GM19035 (cell line): ENCODE measurements at regions not wholly inside any gene's neighbourhood (a gene's known extent, or its start where the extent isn't known, plus 50 kb on each side); places are given as distances from the start of the nearest gene placed in this dataset.
"Not testable (repeated sequence)": the region's sequence is repeated elsewhere in the genome, so short reads cannot be mapped to it uniquely, and the experiment has no call there.

Source experiments
- ATAC-seq: cut with Tn5 transposase; IDR thresholded peaks from one replicate; pipeline ENCODE4 v1.9.1; 2021; ENCODE audit not compliant: unreplicated experiment

DNA sequence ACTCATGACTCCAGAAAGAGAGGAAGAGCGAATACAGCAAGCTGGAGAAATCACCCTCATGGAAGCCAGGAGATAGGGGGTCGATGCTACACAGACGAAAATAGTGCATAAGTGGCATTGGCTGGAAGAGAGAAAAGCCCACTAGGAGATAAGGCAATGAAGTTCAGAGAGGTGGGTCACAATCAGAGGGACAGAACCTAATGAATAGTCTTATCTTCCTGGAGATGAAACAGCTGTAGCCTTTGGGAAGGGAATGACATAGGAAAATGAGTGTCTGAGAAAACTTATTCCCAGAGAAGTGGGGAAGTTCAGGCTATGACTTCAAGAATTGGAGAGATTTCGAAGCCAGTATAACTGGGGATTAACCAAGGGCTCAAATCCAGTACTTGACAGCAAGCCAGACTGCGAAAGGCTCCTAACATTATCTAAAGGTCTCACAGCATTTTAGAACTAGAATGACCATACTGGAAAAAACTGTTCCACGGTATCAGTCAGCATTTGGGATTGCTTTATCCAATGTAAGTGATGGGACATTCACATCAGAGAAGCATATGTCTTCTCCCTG, 211.1 kb downstream of the ZNF365 start:
- no peak for ATAC-seq

DNA sequence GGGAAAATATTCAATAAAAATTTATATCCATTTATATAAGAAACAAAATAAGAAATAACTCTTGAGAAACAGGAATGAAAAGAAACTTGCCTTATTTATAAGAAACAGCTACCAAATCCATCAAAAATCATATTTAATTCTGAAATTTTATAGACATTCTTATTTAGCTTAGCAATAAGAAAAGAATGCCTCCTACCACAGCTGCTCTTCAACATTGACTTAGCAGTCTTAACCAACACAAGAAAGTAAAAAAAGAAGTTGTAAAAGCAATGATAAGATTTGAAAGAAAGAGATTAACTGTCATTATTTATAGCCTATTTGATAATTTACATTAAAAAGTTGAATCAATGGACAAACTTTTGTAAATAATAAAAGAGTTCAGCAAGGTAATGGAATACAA, 212.8 kb downstream of the ZNF365 start:
- no peak for ATAC-seq

DNA sequence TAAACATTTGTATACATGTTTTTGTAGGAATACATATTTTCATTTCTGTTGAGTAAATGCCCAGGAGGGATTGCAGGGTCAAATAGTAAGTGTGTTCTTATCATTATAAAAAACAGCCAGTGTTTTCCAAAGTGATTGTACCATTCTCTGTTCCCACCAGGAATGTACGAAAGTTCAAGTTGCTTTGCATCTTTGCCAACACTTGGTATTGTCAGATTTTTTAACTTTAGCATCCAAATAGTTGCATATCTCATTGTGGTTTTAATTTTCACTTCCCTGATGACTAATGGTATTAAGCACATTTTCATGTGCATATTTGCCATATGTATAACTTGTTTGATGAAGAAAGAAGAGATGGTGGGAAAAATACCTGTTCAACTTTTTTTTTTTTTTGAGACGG, 213.9 kb downstream of the ZNF365 start:
- no peak for ATAC-seq

DNA sequence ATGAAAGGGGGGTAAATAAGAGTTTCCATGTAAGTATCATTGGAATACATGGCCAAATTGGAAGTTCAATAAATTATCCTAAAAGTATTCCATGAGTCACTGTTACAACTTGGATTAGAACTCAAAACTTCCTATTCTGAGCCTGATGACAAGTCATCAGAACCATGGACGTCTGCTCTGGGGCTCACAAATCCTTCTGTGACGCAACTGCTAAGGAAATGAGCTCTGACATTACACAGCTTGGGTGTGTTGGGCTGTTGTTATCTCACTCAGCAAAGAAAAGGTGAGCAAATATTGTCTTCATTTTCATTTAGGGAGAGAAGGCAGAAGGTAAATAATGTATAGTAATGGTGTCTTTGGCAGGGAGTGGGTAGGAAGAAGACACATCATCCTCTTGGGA, 214.8 kb upstream of the ADO start:
- no peak for ATAC-seq

DNA sequence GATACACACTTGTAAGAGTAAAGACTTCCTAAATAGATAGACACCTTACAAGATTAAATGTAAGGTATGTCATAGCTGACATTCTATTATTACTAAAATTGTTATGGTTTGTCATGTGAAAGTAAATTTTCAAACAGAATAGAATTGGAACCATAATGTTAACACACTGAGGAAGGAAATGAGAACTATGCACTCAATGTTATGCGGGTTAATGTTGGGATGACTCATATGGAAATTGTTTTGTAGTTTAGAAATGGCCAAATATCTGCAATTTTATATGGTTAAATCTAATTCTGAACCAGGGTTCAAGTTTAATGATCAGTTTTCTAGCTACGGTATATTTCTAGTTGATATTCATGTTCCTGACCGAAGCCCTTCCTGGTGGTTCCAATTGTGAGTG, 214.2 kb upstream of the ADO start:
- ATAC-seq = no peak

DNA sequence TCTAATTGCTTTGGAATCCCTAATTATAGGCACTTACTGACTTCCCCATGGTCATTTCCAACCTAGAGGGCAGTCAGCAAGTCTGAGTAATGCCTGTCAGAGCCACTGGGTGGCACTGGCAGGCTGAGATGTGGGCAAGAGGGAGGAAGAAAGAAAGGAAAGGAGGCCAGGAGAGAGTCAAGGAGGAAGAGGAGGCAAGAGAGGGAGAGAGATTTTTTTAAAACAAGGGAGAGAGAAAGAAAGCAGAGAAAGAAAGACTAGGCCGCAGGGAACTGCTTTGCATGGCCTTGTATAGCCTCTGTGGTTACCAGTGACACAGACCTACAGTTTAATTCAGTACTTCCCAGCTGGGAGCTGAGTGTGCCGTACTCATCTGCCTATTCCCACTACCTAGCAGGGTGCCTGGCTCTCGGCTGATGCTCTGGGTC, 210.4 kb upstream of the ADO start:
- peak; percentile 70 for ATAC-seq

DNA sequence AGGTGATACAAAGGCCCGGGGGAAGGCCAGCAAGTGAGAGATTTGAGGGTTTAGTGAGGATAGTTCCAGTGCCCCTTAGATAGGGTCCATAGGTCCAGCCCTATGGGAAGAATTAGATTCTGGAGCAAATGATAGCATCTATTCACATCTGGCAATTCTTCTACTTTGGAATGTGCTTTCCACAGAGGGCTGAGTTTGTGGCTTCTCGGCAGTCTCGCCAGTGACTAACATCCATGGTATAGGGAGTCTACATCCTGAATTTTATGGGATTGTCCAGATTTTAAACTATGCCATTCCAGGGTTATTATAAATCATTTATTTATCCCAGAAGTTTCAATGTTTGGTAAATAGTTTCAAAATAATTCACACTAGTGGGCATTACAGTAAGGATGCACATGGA, 207.3 kb upstream of the ADO start:
- ATAC-seq = no peak

DNA sequence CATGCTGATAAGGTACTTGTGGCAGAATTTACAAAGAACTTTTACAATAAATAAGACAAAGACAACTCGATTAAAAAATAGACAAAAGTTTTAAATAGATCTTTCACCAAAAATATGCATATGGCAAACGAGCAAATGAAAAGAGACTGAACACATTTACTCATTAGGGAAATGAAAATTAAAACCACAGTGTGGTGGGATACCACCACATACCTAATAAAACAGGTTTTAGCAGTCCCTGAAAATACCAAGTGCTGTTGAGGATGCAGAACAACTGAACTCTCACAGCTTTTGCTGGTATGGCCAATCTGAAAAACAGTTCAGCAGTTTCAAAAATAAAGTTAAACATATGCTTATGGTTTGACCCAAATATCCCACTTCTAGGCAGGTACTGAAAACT, 205.4 kb upstream of the ADO start:
- no peak for ATAC-seq

DNA sequence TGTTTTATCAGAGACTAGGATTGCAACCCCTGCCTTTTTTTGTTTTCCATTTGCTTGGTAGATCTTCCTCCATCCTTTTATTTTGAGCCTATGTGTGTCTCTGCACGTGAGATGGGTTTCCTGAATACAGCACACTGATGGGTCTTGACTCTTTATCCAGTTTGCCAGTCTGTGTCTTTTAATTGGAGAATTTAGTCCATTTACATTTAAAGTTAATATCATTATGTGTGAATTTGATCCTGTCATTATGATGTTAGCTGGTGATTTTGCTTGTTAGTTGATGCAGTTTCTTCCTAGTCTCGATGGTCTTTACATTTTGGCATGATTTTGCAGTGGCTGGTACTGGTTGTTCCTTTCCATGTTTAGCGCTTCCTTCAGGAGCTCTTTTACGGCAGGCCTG, 198.0 kb upstream of the ADO start:
- ATAC-seq = not testable (repeated sequence)

DNA sequence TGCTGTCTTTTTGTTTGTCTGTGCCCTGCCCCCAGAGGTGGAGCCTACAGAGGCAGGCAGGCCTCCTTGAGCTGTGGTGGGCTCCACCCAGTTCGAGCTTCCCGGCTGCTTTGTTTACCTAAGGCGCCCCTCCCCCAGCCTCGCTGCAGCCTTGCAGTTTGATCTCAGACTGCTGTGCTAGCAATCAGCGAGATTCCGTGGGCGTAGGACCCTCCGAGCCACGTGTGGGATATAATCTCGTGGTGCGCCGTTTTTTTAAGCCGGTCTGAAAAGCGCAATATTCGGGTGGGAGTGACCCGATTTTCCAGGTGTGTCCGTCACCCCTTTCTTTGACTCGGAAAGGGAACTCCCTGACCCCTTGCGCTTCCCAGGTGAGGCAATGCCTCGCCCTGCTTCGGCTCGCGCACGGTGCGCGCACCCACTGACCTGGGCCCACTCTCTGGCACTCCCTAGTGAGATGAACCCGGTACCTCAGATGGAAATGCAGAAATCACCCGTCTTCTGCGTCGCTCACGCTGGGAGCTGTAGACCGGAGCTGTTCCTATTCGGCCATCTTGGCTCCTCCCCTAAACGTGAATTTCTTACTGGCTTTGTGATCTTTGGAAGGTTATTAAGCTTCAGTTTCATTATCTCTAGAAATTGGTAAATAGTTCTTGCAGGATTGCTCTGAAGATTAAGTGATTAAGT, 196.2 kb upstream of the ADO start:
- not testable (repeated sequence) for ATAC-seq

DNA sequence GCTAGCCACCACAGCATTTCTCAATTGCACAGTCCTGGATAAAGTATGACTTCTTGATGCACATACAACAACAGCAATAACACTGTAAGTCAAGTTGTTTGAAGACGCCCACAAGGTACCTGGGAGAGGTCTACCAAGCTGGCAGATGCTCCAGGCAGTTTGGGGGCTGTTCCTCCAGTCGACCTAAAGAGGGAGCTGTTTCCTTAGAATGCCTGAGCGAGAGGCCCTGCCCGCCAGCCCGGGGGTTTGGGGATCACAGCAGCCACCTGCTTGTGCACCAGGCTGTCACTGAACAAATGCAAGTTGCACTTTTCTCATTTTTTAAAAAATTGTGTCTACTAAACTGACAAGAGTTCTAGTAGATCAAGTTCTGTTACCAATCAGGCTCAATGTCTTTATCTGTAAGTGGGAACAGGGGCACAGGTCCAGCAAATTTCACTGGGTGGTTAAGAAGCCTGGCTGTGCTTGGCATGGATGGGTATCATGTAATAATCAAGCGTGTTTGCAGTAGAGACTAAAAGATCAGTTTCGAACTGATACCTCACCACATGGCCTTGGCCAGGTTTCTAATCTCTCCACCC, 193.8 kb upstream of the ADO start:
- ATAC-seq = peak; percentile 72

DNA sequence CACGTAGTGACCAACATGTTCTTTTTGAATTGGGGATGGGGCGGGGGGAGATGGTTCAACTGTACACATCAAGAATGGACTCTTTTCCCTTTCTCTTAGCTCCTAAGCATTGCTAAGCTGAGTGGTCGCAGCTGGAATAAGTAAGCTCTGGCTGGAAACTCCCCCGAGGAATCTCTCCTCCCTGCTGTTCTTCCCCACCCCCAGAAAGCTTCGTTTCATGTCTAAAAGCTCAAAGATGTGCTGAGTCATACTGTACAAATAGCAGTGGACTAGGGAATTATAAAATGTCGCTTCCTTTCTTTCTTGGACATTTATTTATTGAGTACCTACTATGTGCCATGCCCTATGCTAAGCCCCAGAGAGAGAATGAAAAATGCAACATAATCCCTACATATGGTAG, 191.1 kb upstream of the ADO start:
- no peak for ATAC-seq

DNA sequence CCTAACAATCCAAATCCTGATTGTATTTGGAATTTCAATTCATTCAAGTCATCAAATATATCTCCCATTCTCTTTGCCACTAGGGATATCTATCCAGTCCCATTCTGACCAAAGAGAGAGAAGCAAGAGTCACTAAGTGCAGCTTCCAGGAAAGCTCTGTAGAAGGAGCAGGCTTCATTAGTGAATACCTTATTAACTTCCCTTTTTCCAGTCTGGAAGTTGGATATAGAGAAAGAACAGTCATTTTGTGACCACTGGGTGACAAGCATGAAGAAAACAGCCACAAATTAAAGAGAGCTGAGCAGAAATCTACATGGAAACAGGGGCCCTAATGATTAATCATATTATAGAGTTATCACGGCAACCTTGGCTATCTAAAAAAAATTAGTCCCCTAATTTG, 190.7 kb upstream of the ADO start:
- no peak for ATAC-seq

DNA sequence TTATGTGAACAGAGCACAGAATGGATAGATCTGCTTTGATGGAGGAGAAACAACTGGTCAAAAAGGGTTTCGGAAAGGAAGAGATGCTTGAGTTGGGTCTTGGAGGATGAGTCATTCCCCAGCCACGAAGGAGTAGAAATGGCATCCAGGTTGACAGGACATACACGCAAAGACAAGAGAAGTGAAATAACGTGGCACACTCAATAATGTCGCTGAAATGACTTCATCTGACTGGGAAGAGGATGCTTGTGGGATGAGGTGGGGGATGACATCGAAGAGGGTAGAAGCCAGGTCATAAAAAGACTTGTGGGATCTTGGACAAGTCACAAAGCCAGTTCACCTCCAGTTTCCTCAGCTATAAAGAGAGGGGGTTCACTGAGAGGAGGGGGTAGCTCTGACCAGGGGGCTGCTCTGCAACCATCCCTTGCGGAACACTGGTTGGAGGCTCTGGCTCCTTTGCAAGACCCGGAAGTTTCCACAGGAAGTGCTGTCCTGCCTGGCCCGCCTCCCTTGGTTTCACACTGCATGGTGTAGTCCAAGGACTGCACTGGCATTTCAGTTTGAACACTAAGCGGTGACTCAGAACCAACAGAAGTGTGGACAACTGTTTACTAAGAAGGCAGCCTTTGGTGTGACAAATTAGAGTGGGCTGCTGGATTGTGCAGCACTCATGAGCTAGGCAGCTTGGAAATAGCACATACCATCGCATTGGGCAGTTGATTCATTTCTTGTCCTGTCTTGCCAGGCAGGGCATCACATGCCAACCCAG, 189.9 kb upstream of the ADO start:
- ATAC-seq = peak; percentile 50

DNA sequence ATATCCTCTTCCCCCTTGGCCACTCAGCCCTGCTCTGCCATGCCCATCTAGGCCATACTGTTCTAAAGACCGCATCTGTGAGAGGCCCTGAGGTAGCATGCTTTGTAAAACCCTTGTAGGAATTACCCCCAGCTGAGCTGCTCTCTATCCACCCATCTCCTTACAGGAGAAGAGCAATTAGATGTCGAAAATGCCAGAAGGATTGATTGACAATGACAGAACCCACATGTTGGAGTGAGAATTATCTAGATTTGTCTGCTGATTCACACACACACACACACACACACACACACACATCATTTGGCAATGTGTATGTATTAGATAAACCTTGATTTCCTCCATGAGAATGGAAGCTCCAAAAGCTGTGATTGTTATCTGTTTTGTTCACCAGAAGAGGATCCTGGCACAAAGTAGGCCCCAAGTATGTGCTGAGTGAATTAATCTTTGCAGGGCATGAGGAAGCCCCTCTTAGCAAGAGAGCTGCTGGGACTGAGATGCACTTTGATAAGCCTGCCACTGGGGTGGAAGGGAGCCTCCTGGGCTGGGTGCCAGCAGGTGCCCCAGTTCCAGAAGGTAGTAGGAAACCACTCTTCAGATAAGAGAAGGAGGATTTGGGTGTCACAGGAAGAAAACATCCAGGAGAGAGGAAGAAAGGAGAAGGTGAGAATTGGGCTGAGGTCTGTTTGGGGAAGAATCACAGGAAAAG, 187.5 kb upstream of the ADO start:
- ATAC-seq = no peak

DNA sequence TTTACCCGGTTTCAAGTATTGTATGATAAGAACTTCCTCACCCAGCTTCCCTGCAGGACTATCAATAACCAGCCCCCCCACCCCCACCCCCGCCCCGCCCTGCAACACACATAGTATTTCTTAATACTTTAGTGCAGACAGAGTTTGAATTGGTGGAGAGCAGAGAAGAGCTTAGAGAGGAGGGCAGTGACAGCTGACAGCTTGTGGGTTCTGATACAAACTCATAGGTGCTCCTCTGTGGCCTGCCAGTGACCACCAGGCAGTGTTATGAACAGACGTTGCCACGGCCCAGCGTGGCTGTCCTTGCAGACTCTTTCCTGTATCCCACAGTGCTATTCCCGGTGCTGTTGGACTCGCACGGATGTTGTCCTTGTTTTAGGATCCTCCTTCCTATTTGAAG, 186.9 kb upstream of the ADO start:
- ATAC-seq = no peak

DNA sequence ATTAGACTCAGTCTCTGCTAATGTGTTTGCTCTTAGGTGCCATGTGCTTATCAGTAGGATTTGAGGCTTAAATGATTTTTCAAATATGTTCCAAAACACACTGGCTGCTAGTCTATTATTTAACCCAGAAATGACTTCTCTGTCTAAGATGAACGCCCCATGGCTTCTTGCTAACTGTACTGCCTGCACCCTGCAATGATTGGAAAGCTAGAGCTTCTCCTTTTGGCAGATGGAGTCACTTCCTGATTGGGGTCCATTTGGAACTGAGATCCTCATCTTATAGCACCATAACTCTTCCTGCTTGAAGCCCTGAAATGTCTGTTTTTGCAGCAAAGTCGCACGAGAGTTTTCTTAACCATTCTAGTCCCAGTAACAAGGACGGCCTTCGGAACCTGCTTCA, 186.5 kb upstream of the ADO start:
- no peak for ATAC-seq

DNA sequence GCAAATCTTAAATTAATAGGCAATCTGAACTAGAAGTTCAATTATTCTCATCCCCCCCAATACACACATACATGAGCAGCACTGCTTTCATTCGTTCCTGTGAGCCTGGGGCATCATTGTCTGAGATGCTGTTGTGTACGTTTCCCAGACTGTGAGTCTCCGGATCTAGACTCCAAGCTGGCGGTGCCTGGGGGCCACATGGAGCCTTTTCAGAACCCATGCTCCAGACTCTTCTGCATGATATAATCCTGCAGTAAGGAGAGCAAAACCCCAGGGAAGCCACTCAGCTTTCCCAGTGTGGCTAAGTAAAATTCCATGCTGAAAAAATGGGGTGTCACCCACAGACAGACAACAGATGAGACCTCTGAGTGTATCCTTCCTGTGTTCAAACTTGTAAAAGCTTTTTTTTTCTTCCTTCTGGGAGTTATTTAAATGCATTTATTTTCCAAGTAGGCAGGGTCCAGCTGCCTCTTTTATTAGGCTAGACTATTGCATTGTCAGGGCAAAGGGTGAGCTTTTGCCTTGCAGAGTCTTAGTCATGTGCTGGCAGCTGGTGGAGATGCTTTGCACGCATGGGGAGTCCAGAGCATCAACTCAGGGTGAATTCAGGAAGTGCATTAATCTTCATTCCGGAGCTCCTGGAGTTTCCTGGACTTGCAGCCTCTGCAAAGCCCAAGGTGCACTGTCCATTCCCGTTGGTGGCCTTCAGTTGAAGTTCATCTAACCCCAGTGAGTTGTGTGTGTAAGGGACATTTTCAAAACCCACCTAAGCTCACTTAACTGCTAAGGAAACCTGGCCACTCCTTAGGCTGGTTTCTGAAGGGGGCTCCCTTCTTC, 185.7 kb upstream of the ADO start:
- ATAC-seq = peak; percentile 41

DNA sequence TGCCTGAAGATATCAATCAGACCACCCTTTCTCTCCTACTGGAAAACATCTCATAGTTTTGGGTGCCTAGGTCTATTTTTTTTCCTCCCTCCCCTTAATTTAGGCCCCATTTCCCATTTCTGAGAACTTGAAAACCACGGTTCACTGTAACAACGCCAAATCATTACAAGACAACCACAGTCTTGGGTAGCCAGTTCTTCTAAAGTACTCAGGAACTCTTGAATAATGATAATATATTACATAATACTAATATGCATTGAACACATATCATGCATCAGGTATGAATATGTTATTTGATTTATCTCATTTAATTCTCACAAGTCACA, 185.1 kb upstream of the ADO start:
- no peak for ATAC-seq

DNA sequence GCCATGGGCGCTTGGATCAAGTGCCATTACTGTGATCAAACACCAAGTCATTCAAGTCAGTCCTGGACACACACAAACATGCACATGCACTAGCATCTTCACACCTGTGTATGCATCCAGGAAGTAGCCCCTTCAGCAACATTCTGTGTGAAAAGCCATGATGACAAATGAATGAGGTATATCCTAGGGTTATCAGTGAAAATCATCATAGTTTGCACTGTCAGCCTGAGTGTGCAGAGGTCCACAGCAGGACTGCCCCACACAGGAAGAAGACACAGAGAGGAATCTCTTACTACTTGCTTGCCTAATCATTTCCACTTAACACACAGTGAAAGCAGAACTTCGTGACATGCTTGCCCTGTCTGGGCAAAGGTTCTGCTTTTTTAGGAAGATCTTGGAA, 184.0 kb upstream of the ADO start:
- no peak for ATAC-seq

DNA sequence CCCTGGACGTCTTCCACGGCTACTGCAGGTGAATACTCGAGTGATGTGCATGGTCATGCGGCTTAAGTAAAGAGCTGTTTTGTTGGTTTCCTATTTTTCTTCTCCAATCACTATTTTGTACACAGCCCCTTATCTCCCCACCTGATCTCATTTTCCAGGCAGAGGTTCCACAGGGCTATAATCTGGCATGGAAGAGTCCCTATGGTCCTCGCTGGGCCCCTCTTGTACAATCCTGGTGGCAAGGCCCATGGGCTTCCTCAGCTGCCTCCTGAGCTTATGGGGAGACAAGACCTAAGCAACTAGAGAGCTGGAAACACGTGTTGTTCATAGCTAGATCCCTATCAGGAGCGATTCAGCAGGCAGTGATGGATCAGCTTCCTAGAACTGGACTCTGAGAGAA, 181.3 kb upstream of the ADO start:
- no peak for ATAC-seq
